ENCODE measurements at regions not wholly inside any gene's neighbourhood (a gene's known extent, or its start where the extent isn't known, plus 50 kb on each side); places are given as distances from the start of the nearest gene placed in this dataset.

GRCh38 chr1:99445486-99445885 is 181.2 kb downstream of the PLPPR4 start:
- peaks cover 0 to 1% (median 0%) of the 10 kb centered on the region in 4 experiments; a peak in 1 of 7 replicates for H3K27me3 ChIP-seq (replicated peaks in 1 of 4; ENCODE audit: control insufficient read depth in 3 of 4, extremely low read depth in 1 of 4, insufficient read depth in 3 of 4, low read length in 3 of 4)
- no peaks in the 10 kb centered on the region for H3K79me2 ChIP-seq (ENCODE audit: control insufficient read depth in 1 of 2, insufficient read depth in 2 of 2, low read length in 2 of 2)
- H2AFZ ChIP-seq (ENCODE audit: low read length): no peak overlapping the region
- H3K14ac ChIP-seq (ENCODE audit: insufficient read length): no peak overlapping the region
- WGBS, 2 experiments (ENCODE audit: extremely low coverage in 1 of 2, insufficient coverage in 1 of 2, insufficient read length in 1 of 2, insufficient replicate concordance in 2 of 2, low coverage in 1 of 2, low lambda C conversion rate in 2 of 2, missing lambda C conversion rate in 1 of 2): 91% methylated on average over 1 of the region's 1 CpG; no CpG with 5 or more reads in 1 of the 2 experiments
- H3K18ac ChIP-seq (ENCODE audit: extremely low read depth, low read length): no peak overlapping the region
- H2BK15ac ChIP-seq (ENCODE audit: low read length): no peak overlapping the region
- H3K79me1 ChIP-seq (ENCODE audit: low read depth, low read length): no peaks in the 10 kb centered on the region
- no peak overlapping the region for H3K56ac ChIP-seq (replicated peaks; ENCODE audit: insufficient read length, low read depth, low read length)
- no peak overlapping the region for H4K8ac ChIP-seq (ENCODE audit: extremely low read depth, insufficient read depth, low read length)
- H2AK5ac ChIP-seq (ENCODE audit: low read depth, low read length): no peak overlapping the region
- ChIA-PET CTCF (ENCODE audit: partially characterized antibody) (no interaction called here), POLR2A (ENCODE audit: partially characterized antibody) (no interaction called here)
- H3K27ac ChIP-seq (ENCODE audit: low read depth, low read length): no peak overlapping the region
- no peak overlapping the region for H2BK12ac ChIP-seq (ENCODE audit: low read depth, low read length)
- no peak overlapping the region for H4K91ac ChIP-seq (replicated peaks; ENCODE audit: insufficient read length, low read length)
- H3K4me1 ChIP-seq (replicated peaks in 1 of 4; ENCODE audit: control insufficient read depth in 3 of 4, insufficient read depth in 4 of 4, low read length in 3 of 4): no peaks in the 10 kb centered on the region
- H3K9me3 ChIP-seq (ENCODE audit: insufficient read depth in 2 of 2, low read depth in 1 of 2, low read length in 1 of 2): no peaks in the 10 kb centered on the region
- TF ChIP-seq NRF1 (IDR thresholded peaks at IDR 0.05; ENCODE audit: low read depth, low read length) (no peak), EZH2 (IDR thresholded peaks at IDR 0.05; ENCODE audit: low read depth, low read length, severe bottlenecking) (no peak), PHF8 (conservative IDR thresholded peaks at IDR 0.05; ENCODE audit: low read depth, low read length) (no peak), SRF (IDR thresholded peaks at IDR 0.05; ENCODE audit: low read depth, low read length) (no peak)
- H3K9ac ChIP-seq (replicated peaks in 1 of 4; ENCODE audit: extremely low read depth in 1 of 4, low read depth in 3 of 4, low read length in 3 of 4): no peak overlapping the region
- no peak overlapping the region for H2BK120ac ChIP-seq (replicated peaks; ENCODE audit: low read depth, low read length)
- no peak for DNase-seq (ENCODE audit: low read depth in 1 of 2, low spot score in 2 of 2)
- no peak overlapping the region for H2BK20ac ChIP-seq (ENCODE audit: low read length)
- no peaks in the 10 kb centered on the region for H3K36me3 ChIP-seq (ENCODE audit: control insufficient read depth in 2 of 4, insufficient read depth in 4 of 4, low read length in 3 of 4)
- no peaks in the 10 kb centered on the region for H3K23me2 ChIP-seq (ENCODE audit: low read depth, low read length)
- H3K4ac ChIP-seq (replicated peaks; ENCODE audit: insufficient read length, low read depth, low read length): no peak overlapping the region
- no peak overlapping the region for H2BK5ac ChIP-seq (ENCODE audit: low read depth, low read length)
- no peak overlapping the region for H3K23ac ChIP-seq (ENCODE audit: insufficient read length)
- no peak overlapping the region for H3K4me2 ChIP-seq (ENCODE audit: insufficient read depth in 1 of 2, low read depth in 2 of 2, low read length in 2 of 2)
- no peak for FAIRE-seq
- no peak overlapping the region for H3K4me3 ChIP-seq (ENCODE audit: extremely low read depth in 1 of 4, insufficient read depth in 2 of 4, low read depth in 3 of 4, low read length in 4 of 4)
- H4K20me1 ChIP-seq (replicated peaks in 1 of 2; ENCODE audit: control insufficient read depth in 1 of 2, insufficient read depth in 2 of 2, low read length in 2 of 2): no peaks in the 10 kb centered on the region
- no peak overlapping the region for H4K5ac ChIP-seq (ENCODE audit: insufficient read length, low read depth, low read length)
